Prostate gland (tissue), 2 donors: ENCODE measurements at regions not wholly inside any gene's neighbourhood (a gene's known extent, or its start where the extent isn't known, plus 50 kb on each side); places are given as distances from the start of the nearest gene placed in this dataset.
"Not testable (repeated sequence)": the region's sequence is repeated elsewhere in the genome, so short reads cannot be mapped to it uniquely, and the experiment has no call there.

ENCODE experiments used
- DNase-seq: peaks from one replicate; pipeline ENCODE4 v3.0.0-alpha.2; 2019; ENCODE audit warnings: low spot score
- H3K27ac ChIP-seq, 2 donors: fragments of 200-600 bp; sonication (generic); 2 replicates each; pipeline ENCODE4 v1.5.1; 2017 to 2019
- H3K27me3 ChIP-seq: fragments of 200-600 bp; sonication (generic); replicated peaks from 2 replicates; pipeline ENCODE4 v1.5.1; 2019; ENCODE audit not compliant: insufficient read depth
- H3K36me3 ChIP-seq, 2 donors: fragments of 200-600 bp; sonication (generic); 1 replicate in 1 of 2; 2 replicates in 1 of 2; pipeline versions ENCODE4 v1.5.1 to v1.8.1; 2017 to 2019
- H3K4me1 ChIP-seq: fragments of 200-600 bp; sonication (generic); replicated peaks from 2 replicates; pipeline ENCODE4 v1.5.1; 2019
- H3K4me3 ChIP-seq, 2 donors: fragments of 200-600 bp; sonication (generic); 2 replicates each; pipeline ENCODE4 v1.5.1; 2017 to 2019
- H3K9me3 ChIP-seq: fragments of 200-600 bp; sonication (generic); 2 replicates; pipeline ENCODE4 v1.5.1; 2017
- CTCF ChIP-seq, 4 experiments: fragments of 200-600 bp in 2 of 4; fragments of 450-650 bp in 2 of 4; sonication (generic) in 2 of 4; IDR thresholded peaks; 1 replicate in 3 of 4; 2 replicates in 1 of 4; pipeline ENCODE4 v1.5.1; 2016 to 2019; ENCODE audit warnings: antibody characterized with exemption in 4 of 4, mild to moderate bottlenecking in 2 of 4, moderate library complexity in 2 of 4
- POLR2A ChIP-seq: fragments of 450-650 bp; IDR thresholded peaks from one replicate; pipeline ENCODE4 v1.6.1; 2016; ENCODE audit warnings: antibody characterized with exemption, mild to moderate bottlenecking
- POLR2AphosphoS5 ChIP-seq: sonication (generic); formaldehyde crosslinking; IDR thresholded peaks from one replicate; pipeline ENCODE4 v1.6.1; 2017; ENCODE audit warnings: antibody characterized with exemption
- WGBS: methylation state at CpG from one replicate; pipeline ENCODE4 v1.1.5; 2018; 5-methylcytosine and 5-hydroxymethylcytosine counted together
- intact Hi-C: fragments of 100-400 bp; cut with DNase I; formaldehyde crosslinking; loops from one replicate; pipeline ENCODE4 v1.14.2; 2022

GRCh38 chr4:123651536-123652180 is 255.1 kb downstream of the SPRY1 start:
- H3K4me1 ChIP-seq = no peaks in the 10 kb centered on the region
- 44% methylated on average over 1 of the region's 1 CpG for WGBS

GRCh38 chr4:123652476-123652875 is 255.9 kb downstream of the SPRY1 start:
- Histone ChIP-seq H3K4me3 (no peak overlapping the region), H3K27ac (no peak overlapping the region), H3K36me3 (no peaks in the 10 kb centered on the region), H3K9me3 (no peaks in the 10 kb centered on the region), H3K4me1 (no peaks in the 10 kb centered on the region), H3K27me3 (no peaks in the 10 kb centered on the region)
- TF ChIP-seq POLR2AphosphoS5 (no peak), POLR2A (no peak), CTCF (IDR thresholded peaks at IDR 0.05) (no peak)
- no peak for DNase-seq
- intact Hi-C loops = loop anchor here (5.0 kb wide), 1 partner anchor 255 kb away; the partner anchor contains the start of gene SPRY1
- WGBS = 59% methylated on average over 1 of the region's 1 CpG

More at GRCh38 chr4:123651536-123652180, 255.1 kb downstream of the SPRY1 start:
- Histone ChIP-seq H3K27ac (no peak overlapping the region), H3K4me3 (no peak overlapping the region), H3K36me3 (no peaks in the 10 kb centered on the region), H3K9me3 (no peaks in the 10 kb centered on the region), H3K27me3 (no peaks in the 10 kb centered on the region)
- intact Hi-C loops = loop anchor here (5.0 kb wide), 1 partner anchor 254 kb away; the partner anchor contains the start of gene SPRY1
- TF ChIP-seq POLR2A (no peak), POLR2AphosphoS5 (no peak), CTCF (IDR thresholded peaks at IDR 0.05) (no peak)
- no peak for DNase-seq

GRCh38 chr4:123653236-123653635 is 256.6 kb downstream of the SPRY1 start:
- intact Hi-C loops = loop anchor here (5.0 kb wide), 1 partner anchor 256 kb away; the partner anchor contains the start of gene SPRY1

GRCh38 chr4:123656746-123657294 is 260.2 kb downstream of the SPRY1 start:
- H3K36me3 ChIP-seq, H3K4me1 ChIP-seq, DNase-seq, H3K27ac ChIP-seq, H3K4me3 ChIP-seq, H3K27me3 ChIP-seq, intact Hi-C loops, H3K9me3 ChIP-seq: not testable (repeated sequence)

More at GRCh38 chr4:123653236-123653635, 256.6 kb downstream of the SPRY1 start:
- DNase-seq = no peak
- Histone ChIP-seq H3K9me3 (no peaks in the 10 kb centered on the region), H3K4me1 (no peaks in the 10 kb centered on the region), H3K4me3 (no peak overlapping the region), H3K27me3 (no peaks in the 10 kb centered on the region), H3K36me3 (no peaks in the 10 kb centered on the region), H3K27ac (no peak overlapping the region)
- whole genome bisulfite sequencing = 89% methylated on average over 2 of the region's 2 CpGs
- TF ChIP-seq CTCF (IDR thresholded peaks at IDR 0.05) (no peak), POLR2AphosphoS5 (no peak), POLR2A (no peak)

- H3K4me3 ChIP-seq, H3K27me3 ChIP-seq, DNase-seq, H3K4me1 ChIP-seq, intact Hi-C loops, H3K27ac ChIP-seq, H3K36me3 ChIP-seq, H3K9me3 ChIP-seq: not testable (repeated sequence)
- WGBS = 94% methylated on average over 2 of the region's 2 CpGs
These were observed 261.0 kb downstream of the SPRY1 start for GRCh38 chr4:123657606-123658005.

GRCh38 chr4:123659262-123659661 is 262.7 kb downstream of the SPRY1 start:
- Histone ChIP-seq H3K27ac (no peak overlapping the region), H3K36me3 (no peaks in the 10 kb centered on the region), H3K27me3 (no peaks in the 10 kb centered on the region), H3K4me1 (no peaks in the 10 kb centered on the region), H3K9me3 (no peaks in the 10 kb centered on the region), H3K4me3 (no peak overlapping the region)
- intact Hi-C loops = no loop called here
- no peak for DNase-seq
- TF ChIP-seq POLR2A (no peak), CTCF (IDR thresholded peaks at IDR 0.05) (no peak), POLR2AphosphoS5 (no peak)
